ENCODE measurements at regions not wholly inside any gene's neighbourhood (a gene's known extent, or its start where the extent isn't known, plus 50 kb on each side); places are given as distances from the start of the nearest gene placed in this dataset.
"Not testable (repeated sequence)": the region's sequence is repeated elsewhere in the genome, so short reads cannot be mapped to it uniquely, and the experiment has no call there.

GRCh38 chr11:109525636-109526035 is 103.6 kb downstream of the C11orf87 start:
- not testable (repeated sequence) for H3K36me3 Mint-ChIP-seq; H3K27ac Mint-ChIP-seq; H3K4me3 Mint-ChIP-seq; H3K27me3 Mint-ChIP-seq; H3K9me3 Mint-ChIP-seq (ENCODE audit: low read depth); H3K4me1 Mint-ChIP-seq (ENCODE audit: low read depth)

DNA sequence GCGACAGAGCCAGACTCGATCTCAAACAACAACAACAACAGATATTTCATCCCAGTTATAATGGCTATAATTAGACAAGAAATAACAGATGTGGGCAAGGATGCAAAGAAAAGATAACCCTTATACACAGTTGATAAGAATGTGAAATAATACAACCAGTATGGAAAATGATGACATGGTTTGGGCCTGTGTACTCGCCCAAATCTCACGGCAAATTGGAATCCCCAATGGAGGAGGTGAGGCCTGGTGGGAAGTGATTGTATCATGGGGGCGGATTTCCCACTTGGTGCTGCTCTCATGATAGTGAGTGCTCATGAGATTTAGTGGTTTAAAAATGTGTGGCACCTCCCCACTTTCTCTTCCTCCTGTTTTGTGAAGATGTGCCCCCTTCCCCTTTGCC is 104.1 kb downstream of the C11orf87 start:
- Mint-ChIP-seq H3K36me3 (no peaks in the 10 kb centered on the region), H3K9me3 (ENCODE audit: low read depth) (no peaks in the 10 kb centered on the region), H3K4me1 (ENCODE audit: low read depth) (no peaks in the 10 kb centered on the region), H3K27me3 (no peaks in the 10 kb centered on the region), H3K4me3 (no peak overlapping the region), H3K27ac (no peak overlapping the region)

DNA sequence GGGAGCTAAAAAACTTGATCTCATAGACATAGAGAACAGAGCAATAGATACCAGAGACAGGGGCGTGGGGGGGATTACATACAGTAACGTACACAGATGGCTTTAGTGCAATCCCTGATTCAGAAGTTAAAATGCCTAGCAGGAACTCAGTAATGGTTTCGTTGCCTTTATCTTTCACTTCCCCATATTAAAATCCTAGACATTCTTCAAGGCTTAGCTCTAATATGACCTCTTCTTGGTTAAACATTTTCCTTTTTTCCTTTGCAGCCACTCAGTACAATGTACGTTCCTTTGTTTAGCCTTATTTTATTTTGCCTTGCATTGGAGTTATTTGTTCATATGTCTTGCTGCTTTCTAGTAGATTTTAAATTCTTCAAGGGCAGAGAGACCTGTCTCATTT is 104.9 kb downstream of the C11orf87 start:
- Mint-ChIP-seq H3K4me1 (ENCODE audit: low read depth) (no peaks in the 10 kb centered on the region), H3K36me3 (no peaks in the 10 kb centered on the region), H3K27me3 (no peaks in the 10 kb centered on the region), H3K27ac (no peak overlapping the region), H3K4me3 (no peak overlapping the region), H3K9me3 (ENCODE audit: low read depth) (no peaks in the 10 kb centered on the region)

DNA sequence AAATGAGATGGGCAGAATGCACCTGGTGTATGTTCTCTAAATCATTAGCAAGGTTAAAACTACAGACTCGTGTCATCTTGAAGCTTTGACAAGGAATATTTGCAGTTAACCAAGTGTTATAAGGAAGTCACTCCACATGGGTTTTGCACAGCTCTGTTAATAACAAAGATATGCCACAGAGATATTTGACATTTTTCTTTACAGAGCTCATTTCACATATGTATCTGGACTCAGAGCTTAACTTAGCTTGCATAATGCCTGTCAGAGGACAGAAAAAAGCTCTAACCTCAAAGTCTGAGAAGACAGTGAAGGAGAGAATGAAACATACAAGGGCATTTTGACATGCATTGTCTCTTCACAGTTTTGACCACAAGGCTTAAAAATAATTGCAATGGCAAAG is 105.5 kb downstream of the C11orf87 start:
- H3K36me3 Mint-ChIP-seq = no peaks in the 10 kb centered on the region
- no peaks in the 10 kb centered on the region for H3K27me3 Mint-ChIP-seq
- H3K27ac Mint-ChIP-seq = no peak overlapping the region
- H3K4me3 Mint-ChIP-seq = no peak overlapping the region
- no peaks in the 10 kb centered on the region for H3K9me3 Mint-ChIP-seq (ENCODE audit: low read depth)
- H3K4me1 Mint-ChIP-seq (ENCODE audit: low read depth) = no peaks in the 10 kb centered on the region

DNA sequence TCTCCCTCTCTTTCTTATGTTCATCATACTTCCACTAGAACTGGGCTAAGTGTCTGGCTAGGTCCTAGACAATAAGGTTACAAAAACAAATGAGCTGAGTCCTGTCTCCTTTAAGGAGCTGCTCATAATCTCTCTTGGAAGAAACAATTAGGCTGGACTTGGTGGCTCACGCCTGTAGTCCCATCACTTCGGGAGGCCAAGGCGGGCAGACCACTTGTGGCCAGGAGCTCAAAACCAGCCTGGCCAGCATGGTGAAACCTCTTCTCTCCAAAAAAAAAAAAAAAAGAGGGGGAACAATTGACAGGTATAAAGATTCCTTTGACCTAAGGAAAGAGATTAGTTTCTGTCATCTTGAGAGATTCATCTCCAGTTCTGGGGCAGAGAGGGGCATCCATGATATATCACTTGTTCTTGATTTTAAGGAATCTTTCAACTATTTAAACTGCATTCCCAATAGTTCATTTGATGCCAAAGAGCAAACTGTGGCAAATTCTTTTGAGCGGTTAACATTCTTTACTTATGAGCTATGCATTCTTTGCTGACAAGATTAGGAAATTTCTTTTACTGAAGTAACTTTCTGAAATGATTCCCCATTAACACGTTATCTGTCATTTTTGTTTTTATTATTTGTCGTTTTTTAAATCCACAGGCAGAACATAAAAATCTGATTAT is 125.5 kb downstream of the C11orf87 start:
- no peaks in the 10 kb centered on the region for H3K27me3 Mint-ChIP-seq
- H3K9me3 Mint-ChIP-seq (ENCODE audit: low read depth) = no peaks in the 10 kb centered on the region
- H3K4me1 Mint-ChIP-seq (ENCODE audit: low read depth) = no peaks in the 10 kb centered on the region
- H3K4me3 Mint-ChIP-seq = no peak overlapping the region
- H3K27ac Mint-ChIP-seq = no peak overlapping the region
- H3K36me3 Mint-ChIP-seq = no peaks in the 10 kb centered on the region

GRCh38 chr11:109552376-109552775 is 130.4 kb downstream of the C11orf87 start:
- Mint-ChIP-seq H3K36me3 (no peaks in the 10 kb centered on the region), H3K27ac (no peak overlapping the region), H3K4me3 (no peak overlapping the region), H3K4me1 (ENCODE audit: low read depth) (no peaks in the 10 kb centered on the region), H3K27me3 (no peaks in the 10 kb centered on the region), H3K9me3 (ENCODE audit: low read depth) (no peaks in the 10 kb centered on the region)

- H3K4me1 Mint-ChIP-seq (ENCODE audit: low read depth) = no peaks in the 10 kb centered on the region
- H3K36me3 Mint-ChIP-seq = no peaks in the 10 kb centered on the region
- H3K4me3 Mint-ChIP-seq = no peak overlapping the region
- peaks cover 1% of the 10 kb centered on the region for H3K9me3 Mint-ChIP-seq (ENCODE audit: low read depth)
- no peak overlapping the region for H3K27ac Mint-ChIP-seq
- H3K27me3 Mint-ChIP-seq = no peaks in the 10 kb centered on the region
These were observed 131.3 kb downstream of the C11orf87 start for GRCh38 chr11:109553284-109553683.

GRCh38 chr11:109554951-109555350 is 133.0 kb downstream of the C11orf87 start:
- peaks cover 7% of the 10 kb centered on the region for H3K9me3 Mint-ChIP-seq (ENCODE audit: low read depth)
- H3K27ac Mint-ChIP-seq = no peak overlapping the region
- no peaks in the 10 kb centered on the region for H3K36me3 Mint-ChIP-seq
- H3K4me3 Mint-ChIP-seq = no peak overlapping the region
- no peaks in the 10 kb centered on the region for H3K27me3 Mint-ChIP-seq
- no peaks in the 10 kb centered on the region for H3K4me1 Mint-ChIP-seq (ENCODE audit: low read depth)

DNA sequence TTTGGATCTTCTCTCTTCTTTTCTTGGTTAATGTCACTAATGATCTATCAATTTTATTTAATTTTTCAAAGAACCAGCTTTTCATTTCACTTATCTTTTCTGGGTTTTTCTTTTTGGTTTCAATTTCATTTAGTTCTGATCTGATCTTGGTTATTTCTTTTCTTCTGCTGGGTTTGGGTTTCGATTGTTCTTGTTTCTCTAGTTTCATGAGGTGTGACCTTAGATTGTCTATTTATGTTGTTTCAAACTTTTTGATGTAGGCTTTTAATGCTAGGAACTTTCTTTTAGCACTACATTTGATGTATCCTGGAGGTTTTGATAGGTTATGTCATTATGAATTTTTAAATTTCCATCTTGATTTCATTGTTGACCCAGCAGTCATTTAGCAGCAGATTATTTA is 142.3 kb downstream of the C11orf87 start:
- Mint-ChIP-seq H3K27ac (no peak overlapping the region), H3K27me3 (no peaks in the 10 kb centered on the region), H3K9me3 (ENCODE audit: low read depth) (peaks cover 7% of the 10 kb centered on the region), H3K4me1 (ENCODE audit: low read depth) (no peaks in the 10 kb centered on the region), H3K4me3 (no peak overlapping the region), H3K36me3 (no peaks in the 10 kb centered on the region)

- Mint-ChIP-seq H3K9me3 (ENCODE audit: low read depth) (peaks cover 1% of the 10 kb centered on the region), H3K36me3 (no peaks in the 10 kb centered on the region), H3K4me3 (no peak overlapping the region), H3K4me1 (ENCODE audit: low read depth) (no peaks in the 10 kb centered on the region), H3K27me3 (peaks cover 2% of the 10 kb centered on the region), H3K27ac (no peak overlapping the region)
These were observed 160.5 kb downstream of the C11orf87 start for GRCh38 chr11:109582470-109582869.

DNA sequence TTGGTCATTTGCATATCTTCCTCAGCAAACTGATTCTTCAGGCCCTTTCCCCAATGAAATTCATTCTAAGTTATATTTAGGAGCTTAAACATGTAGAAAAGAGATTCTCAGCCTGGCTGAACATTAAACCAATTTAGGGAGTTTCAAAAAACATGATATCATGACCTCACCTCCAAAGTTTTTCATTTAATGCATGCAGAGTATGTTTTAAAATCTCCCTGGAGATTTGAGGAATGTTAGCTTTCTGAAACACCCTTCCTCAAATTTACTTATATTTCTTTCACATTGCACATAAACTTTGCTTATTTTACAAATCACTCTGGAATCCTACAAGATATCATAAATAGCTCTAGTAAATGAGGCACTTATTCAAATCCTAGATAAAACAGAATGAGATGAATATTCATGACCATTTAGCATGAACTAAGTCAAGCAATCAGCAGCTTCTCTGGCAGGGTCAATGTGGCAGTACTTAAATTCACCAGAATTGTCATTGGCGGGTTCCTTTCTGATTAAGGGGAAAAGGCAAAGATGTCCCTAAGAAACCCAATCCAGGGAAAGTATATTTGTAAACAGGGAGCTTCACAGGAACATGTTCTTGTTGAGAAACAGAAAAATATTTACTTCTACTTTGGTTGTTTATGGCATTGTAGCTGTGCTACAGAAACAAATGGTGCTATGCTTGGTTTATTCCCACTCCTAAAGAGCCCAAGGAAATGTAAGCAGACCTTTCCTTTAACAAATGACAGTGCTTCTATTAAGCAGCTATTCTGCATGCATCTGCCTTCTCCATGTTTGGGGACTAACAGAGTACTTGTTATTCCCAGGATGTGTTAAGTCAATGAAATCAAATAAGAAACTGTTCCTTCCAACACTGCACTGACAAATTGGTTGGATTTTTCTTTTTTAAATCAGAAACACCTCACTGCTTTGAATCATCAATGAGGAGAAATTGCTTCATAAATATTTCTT is 162.3 kb downstream of the C11orf87 start:
- Mint-ChIP-seq H3K27ac (no peak overlapping the region), H3K4me3 (no peak overlapping the region), H3K36me3 (no peaks in the 10 kb centered on the region), H3K27me3 (peaks cover 2% of the 10 kb centered on the region), H3K4me1 (ENCODE audit: low read depth) (no peaks in the 10 kb centered on the region), H3K9me3 (ENCODE audit: low read depth) (no peaks in the 10 kb centered on the region)

DNA sequence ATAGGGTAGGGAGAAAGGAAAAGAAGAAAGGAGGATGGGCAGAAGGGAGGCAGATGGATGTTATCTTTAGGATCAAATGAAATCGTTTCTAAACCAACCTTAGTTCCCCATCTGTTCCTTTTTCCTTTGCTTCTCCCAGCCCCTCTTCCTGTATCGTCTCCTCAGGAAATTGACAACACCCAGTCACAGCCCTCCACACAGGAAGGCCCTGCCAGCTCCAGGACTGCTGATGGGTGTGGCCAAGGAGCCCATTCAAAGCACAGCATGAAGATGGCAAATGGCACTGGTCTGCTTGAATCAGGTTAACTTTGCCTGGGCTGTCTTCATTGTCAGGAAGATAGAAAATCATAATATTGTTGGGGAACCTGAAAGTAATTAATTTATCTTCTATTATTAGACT is 164.8 kb downstream of the C11orf87 start:
- H3K4me1 Mint-ChIP-seq (ENCODE audit: low read depth) = no peaks in the 10 kb centered on the region
- H3K36me3 Mint-ChIP-seq = no peaks in the 10 kb centered on the region
- peaks cover 2% of the 10 kb centered on the region for H3K27me3 Mint-ChIP-seq
- no peak overlapping the region for H3K4me3 Mint-ChIP-seq
- H3K27ac Mint-ChIP-seq = no peak overlapping the region
- peaks cover 3% of the 10 kb centered on the region for H3K9me3 Mint-ChIP-seq (ENCODE audit: low read depth)

- Mint-ChIP-seq H3K9me3 (ENCODE audit: low read depth) (peaks cover 3% of the 10 kb centered on the region), H3K4me1 (ENCODE audit: low read depth) (no peaks in the 10 kb centered on the region), H3K27me3 (peaks cover 2% of the 10 kb centered on the region), H3K4me3 (no peak overlapping the region), H3K27ac (no peak overlapping the region), H3K36me3 (no peaks in the 10 kb centered on the region)
These were observed 168.8 kb downstream of the C11orf87 start for GRCh38 chr11:109590782-109591181.

- Mint-ChIP-seq H3K27ac (no peak overlapping the region), H3K27me3 (no peaks in the 10 kb centered on the region), H3K4me1 (ENCODE audit: low read depth) (no peaks in the 10 kb centered on the region), H3K9me3 (ENCODE audit: low read depth) (no peaks in the 10 kb centered on the region), H3K4me3 (no peak overlapping the region), H3K36me3 (no peaks in the 10 kb centered on the region)
These were observed 175.3 kb downstream of the C11orf87 start for GRCh38 chr11:109597336-109597735.

- no peak overlapping the region for H3K27ac Mint-ChIP-seq
- H3K27me3 Mint-ChIP-seq = no peaks in the 10 kb centered on the region
- H3K4me3 Mint-ChIP-seq = no peak overlapping the region
- no peaks in the 10 kb centered on the region for H3K36me3 Mint-ChIP-seq
- no peaks in the 10 kb centered on the region for H3K9me3 Mint-ChIP-seq (ENCODE audit: low read depth)
- H3K4me1 Mint-ChIP-seq (ENCODE audit: low read depth) = no peaks in the 10 kb centered on the region
These were observed 182.8 kb downstream of the C11orf87 start for GRCh38 chr11:109604481-109605400.
